Caco-2 (cell line): ENCODE measurements at regions not wholly inside any gene's neighbourhood (a gene's known extent, or its start where the extent isn't known, plus 50 kb on each side); places are given as distances from the start of the nearest gene placed in this dataset.

Experiments used
- BruUV-seq: library from RNA; stranded (reverse); fragments of 400-500 nt; replicated peaks from 2 replicates; lab custom pipeline; 2021; lab: Mats Ljungman, UMichigan
- CTCF ChIA-PET: fragments of 300-600 bp; sonication (Branson Sonifier 250); formaldehyde crosslinking; loops from one replicate; lab custom pipeline; 2022; ENCODE audit warnings: antibody characterized with exemption; lab: Charles Lee
- POLR2A ChIA-PET: fragments of 300-600 bp; sonication (Branson Sonifier 250); formaldehyde crosslinking; loops from one replicate; lab custom pipeline; 2022; ENCODE audit warnings: antibody characterized with exemption; lab: Charles Lee
- DNase-seq, 2 experiments: peaks; one replicate each; pipeline versions ENCODE4 v3.0.0 to v3.0.0-alpha.2; 2020 to 2022
- H3K27me3 ChIP-seq: replicated peaks from 2 replicates; pipeline ENCODE4 v1.6.0; 2011; ENCODE audit warnings: low read length; ENCODE audit not compliant: control insufficient read depth, insufficient read depth
- H3K36me3 ChIP-seq: 2 replicates; pipeline ENCODE4 v1.5.1; 2011; ENCODE audit warnings: low read length; ENCODE audit not compliant: control insufficient read depth, insufficient read depth
- H3K4me1 ChIP-seq: fragments of 250-450 bp; sonication (Bioruptor Pico); 2 replicates; pipeline ENCODE4 v1.5.1; 2020; ENCODE audit warnings: mild to moderate bottlenecking
- H3K4me3 ChIP-seq: 2 replicates; pipeline ENCODE4 v1.5.1; 2011; ENCODE audit warnings: low read depth, mild to moderate bottlenecking, control low read depth, low read length
- H3K9me3 ChIP-seq: fragments of 250-450 bp; sonication (Bioruptor Pico); 2 replicates; pipeline ENCODE4 v1.5.1; 2020; ENCODE audit warnings: mild to moderate bottlenecking, moderate library complexity
- H3K27ac Mint-ChIP-seq: one replicate; pipeline ENCODE4 v1.8.0; 2022; ENCODE audit warnings: mixed read lengths; ENCODE audit not compliant: unreplicated experiment
- H3K27me3 Mint-ChIP-seq: one replicate; pipeline ENCODE4 v1.8.0; 2022; ENCODE audit warnings: mixed read lengths; ENCODE audit not compliant: insufficient read depth, unreplicated experiment
- H3K36me3 Mint-ChIP-seq: one replicate; pipeline ENCODE4 v1.8.0; 2022; ENCODE audit warnings: mild to moderate bottlenecking, mixed read lengths; ENCODE audit not compliant: insufficient read depth, unreplicated experiment
- H3K4me1 Mint-ChIP-seq: one replicate; pipeline ENCODE4 v1.8.0; 2022; ENCODE audit warnings: low read depth, mixed read lengths; ENCODE audit not compliant: unreplicated experiment
- H3K4me3 Mint-ChIP-seq: one replicate; pipeline ENCODE4 v1.8.0; 2022; ENCODE audit warnings: mild to moderate bottlenecking, moderate library complexity, mixed read lengths; ENCODE audit not compliant: unreplicated experiment
- H3K9me3 Mint-ChIP-seq: one replicate; pipeline ENCODE4 v1.8.0; 2022; ENCODE audit warnings: mixed read lengths; ENCODE audit not compliant: unreplicated experiment
- CTCF ChIP-seq, 2 experiments: fragments of 200-600 bp in 1 of 2; IDR thresholded peaks; 1 replicate in 1 of 2; 2 replicates in 1 of 2; pipeline versions ENCODE4 v1.5.1 to v1.8.0; 2011 to 2022; ENCODE audit warnings: antibody characterized with exemption in 1 of 2, control low read depth in 1 of 2, inconsistent platforms in 1 of 2, low read depth in 1 of 2, low read length in 1 of 2, mild to moderate bottlenecking in 1 of 2, moderate library complexity in 1 of 2; ENCODE audit not compliant: insufficient read depth in 1 of 2, severe bottlenecking in 1 of 2, unreplicated experiment in 1 of 2
- intact Hi-C: fragments of 100-400 bp; cut with micrococcal nuclease; formaldehyde crosslinking; loops from one replicate; pipeline ENCODE4 v1.10.0; 2022; ENCODE audit not compliant: unreplicated experiment

- Mint-ChIP-seq H3K4me3 (no peak overlapping the region), H3K27ac (no peak overlapping the region), H3K27me3 (no peaks in the 10 kb centered on the region), H3K36me3 (peaks cover 7% of the 10 kb centered on the region), H3K4me1 (peaks cover 4% of the 10 kb centered on the region), H3K9me3 (no peaks in the 10 kb centered on the region)
- no TSS peak for BruUV-seq
- no peak for DNase-seq
- no peak for TF ChIP-seq CTCF (IDR thresholded peaks at IDR 0.05; ENCODE audit: insufficient read depth in 1 of 2, low read depth in 1 of 2, low read length in 1 of 2, severe bottlenecking in 1 of 2, unreplicated experiment in 1 of 2)
- Histone ChIP-seq H3K27me3 (no peaks in the 10 kb centered on the region), H3K36me3 (no peaks in the 10 kb centered on the region), H3K9me3 (no peaks in the 10 kb centered on the region), H3K4me1 (peaks cover 22% of the 10 kb centered on the region), H3K4me3 (no peak overlapping the region)
- CTCF ChIA-PET: no interaction called here
- intact Hi-C loops: no loop called here
- POLR2A ChIA-PET: no interaction called here
Measured at GRCh38 chr4:52367282-52367830, 291.7 kb downstream of the USP46 start.

GRCh38 chr4:52368895-52369294 lies 290.2 kb downstream of the USP46 start:
- Mint-ChIP-seq H3K36me3 (peaks cover 7% of the 10 kb centered on the region), H3K27me3 (no peaks in the 10 kb centered on the region), H3K4me3 (no peak overlapping the region), H3K27ac (no peak overlapping the region), H3K9me3 (no peaks in the 10 kb centered on the region), H3K4me1 (peaks cover 4% of the 10 kb centered on the region)
- no peak overlapping the region for H3K4me3 ChIP-seq
- ChIA-PET CTCF (no interaction called here), POLR2A (no interaction called here)
- DNase-seq: no peak
- no peaks in the 10 kb centered on the region for H3K9me3 ChIP-seq
- H3K27me3 ChIP-seq: no peaks in the 10 kb centered on the region
- BruUV-seq: no TSS peak
- peaks cover 22% of the 10 kb centered on the region for H3K4me1 ChIP-seq
- intact Hi-C loops: loop anchor here (2.0 kb wide), 1 partner anchor 134 kb away; no protein-coding TSS in a partner anchor
- H3K36me3 ChIP-seq: no peaks in the 10 kb centered on the region
- no peak for TF ChIP-seq CTCF (IDR thresholded peaks at IDR 0.05; ENCODE audit: insufficient read depth in 1 of 2, low read depth in 1 of 2, low read length in 1 of 2, severe bottlenecking in 1 of 2, unreplicated experiment in 1 of 2)

- Histone ChIP-seq H3K9me3 (no peaks in the 10 kb centered on the region), H3K4me3 (no peak overlapping the region), H3K4me1 (peaks cover 22% of the 10 kb centered on the region), H3K27me3 (no peaks in the 10 kb centered on the region), H3K36me3 (no peaks in the 10 kb centered on the region)
- intact Hi-C loops: loop anchor here (2.0 to 10.0 kb wide), 2 partner anchors 135 to 175 kb away; no protein-coding TSS in a partner anchor
- Mint-ChIP-seq H3K4me1 (peaks cover 4% of the 10 kb centered on the region), H3K9me3 (no peaks in the 10 kb centered on the region), H3K27me3 (no peaks in the 10 kb centered on the region), H3K4me3 (no peak overlapping the region), H3K27ac (peak overlapping the region; percentile 39), H3K36me3 (peaks cover 7% of the 10 kb centered on the region)
- DNase-seq: peak; percentile 58
- no TSS peak for BruUV-seq
- TF ChIP-seq CTCF (IDR thresholded peaks at IDR 0.05; ENCODE audit: insufficient read depth in 1 of 2, low read depth in 1 of 2, low read length in 1 of 2, severe bottlenecking in 1 of 2, unreplicated experiment in 1 of 2): no peak
- CTCF ChIA-PET: no interaction called here
- POLR2A ChIA-PET: no interaction called here
Measured at GRCh38 chr4:52369649-52370048, 289.5 kb downstream of the USP46 start.
